Astrocyte of the cerebellum (primary cell): ENCODE measurements at regions not wholly inside any gene's neighbourhood (a gene's known extent, or its start where the extent isn't known, plus 50 kb on each side); places are given as distances from the start of the nearest gene placed in this dataset.

ENCODE experiments used
- DNase-seq: peaks from one replicate; pipeline ENCODE4 v3.0.0-alpha.2; 2011; ENCODE audit warnings: low read depth
- H3K4me3 ChIP-seq: 2 replicates; pipeline ENCODE4 v1.5.1; 2011; ENCODE audit warnings: mild to moderate bottlenecking, low read depth, low read length, moderate library complexity
- CTCF ChIP-seq: IDR thresholded peaks from 2 replicates; pipeline ENCODE4 v1.5.1; 2012; ENCODE audit warnings: low read length, low read depth, moderate library complexity, mild to moderate bottlenecking; ENCODE audit errors: missing control alignments
- in situ Hi-C: cut with HindIII; loops from 2 replicates; pipeline ENCODE4 v1.10.0; 2017; ENCODE audit warnings: low sequenced_read_pairs

DNA sequence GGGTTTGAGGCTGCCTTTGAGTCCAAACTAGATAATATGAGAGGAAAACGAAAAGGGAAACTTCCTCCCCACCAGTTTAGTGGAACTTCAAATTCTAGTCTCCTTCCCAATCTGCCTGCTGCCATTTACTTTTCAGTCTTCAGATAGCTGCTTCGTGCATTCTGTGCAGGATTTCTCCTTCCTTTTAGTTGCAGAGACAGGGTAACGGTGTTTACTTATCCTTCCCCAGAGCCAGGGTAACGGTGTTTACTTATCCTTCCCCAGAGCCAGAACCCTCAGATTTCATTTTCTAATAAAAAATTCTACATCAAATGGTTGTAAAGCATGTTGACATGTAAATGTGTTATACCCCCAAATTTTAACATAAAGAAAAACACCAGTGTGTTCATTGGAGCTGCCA, 282.6 kb downstream of the VPS13C start:
- no peak for TF ChIP-seq CTCF
- in situ Hi-C loops, result no loop called here

DNA sequence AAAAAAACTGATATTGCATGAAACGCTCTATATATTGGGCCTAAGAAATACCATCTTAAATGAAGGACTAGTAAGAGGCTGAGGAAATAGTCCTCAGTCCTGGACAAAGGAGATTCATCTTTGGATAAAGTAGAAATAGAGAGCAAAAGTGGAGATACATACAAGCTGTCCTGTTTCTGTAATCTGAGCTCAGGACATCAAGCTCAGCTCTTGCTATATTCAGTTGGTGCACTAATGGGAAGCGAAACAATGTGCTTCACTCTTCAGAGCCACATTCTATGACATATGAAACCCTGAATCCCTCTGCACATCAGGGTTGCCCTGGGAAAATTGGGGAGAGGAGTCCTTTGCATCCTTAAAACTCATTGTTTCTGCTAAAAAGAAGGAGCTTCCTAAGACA, 290.7 kb downstream of the VPS13C start:
- no peak for TF ChIP-seq CTCF
- in situ Hi-C loops, result no loop called here
- H3K4me3 ChIP-seq, result no peak overlapping the region
- DNase-seq, result no peak

More for the DNA sequence above, 282.6 kb downstream of the VPS13C start:
- no peak for DNase-seq
- H3K4me3 ChIP-seq, result no peak overlapping the region

DNA sequence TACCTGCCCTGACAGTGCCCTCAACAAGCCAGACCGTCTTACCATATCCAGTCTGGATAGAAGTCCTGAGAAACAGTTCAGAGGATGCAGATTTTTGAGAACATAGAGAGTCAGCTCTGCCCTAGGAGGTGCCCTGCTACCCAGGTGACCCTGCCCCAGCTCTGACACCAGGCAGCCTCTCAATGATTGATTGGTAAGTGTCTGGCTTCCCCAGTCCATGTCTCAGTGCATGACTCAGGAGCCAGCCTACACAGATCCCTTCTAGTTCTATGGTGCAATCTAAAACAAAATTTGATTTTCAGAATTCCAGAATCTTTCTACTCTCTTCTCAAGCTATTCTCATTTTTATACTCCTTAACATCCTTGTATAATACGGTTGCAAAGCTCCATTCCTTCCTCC, 292.1 kb downstream of the VPS13C start:
- no peak overlapping the region for H3K4me3 ChIP-seq
- in situ Hi-C loops, result no loop called here
- no peak for DNase-seq
- TF ChIP-seq CTCF, result no peak

DNA sequence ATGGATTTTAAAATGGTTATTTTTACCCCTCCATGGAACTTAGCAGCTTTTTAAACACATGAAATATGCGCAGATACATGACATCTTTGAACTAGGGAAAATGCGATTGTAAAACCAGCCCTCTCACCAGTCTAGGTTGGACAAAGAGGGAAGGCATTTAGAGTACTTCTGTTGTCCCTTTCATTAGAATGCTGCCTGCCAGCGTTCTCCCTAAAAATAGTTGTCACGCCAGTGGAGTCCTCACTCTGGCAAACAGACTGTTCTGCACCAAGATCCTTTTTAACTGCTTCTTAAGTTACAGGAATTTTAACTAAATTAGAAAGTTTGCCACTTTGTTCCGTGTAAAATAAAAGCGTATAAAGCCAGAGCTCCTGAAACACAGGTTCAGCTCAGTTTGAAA, 295.3 kb downstream of the VPS13C start:
- no peak for TF ChIP-seq CTCF
- H3K4me3 ChIP-seq, result no peak overlapping the region
- DNase-seq, result no peak
- in situ Hi-C loops, result no loop called here

- no peak for DNase-seq
- in situ Hi-C loops, result no loop called here
- H3K4me3 ChIP-seq, result no peak overlapping the region
- no peak for TF ChIP-seq CTCF
Observed at GRCh38 chr15:61764141-61764540, 296.1 kb downstream of the VPS13C start.

GRCh38 chr15:61762676-61763075, 297.6 kb downstream of the VPS13C start:
- DNase-seq, result no peak
- no peak for TF ChIP-seq CTCF
- no peak overlapping the region for H3K4me3 ChIP-seq
- in situ Hi-C loops, result no loop called here

DNA sequence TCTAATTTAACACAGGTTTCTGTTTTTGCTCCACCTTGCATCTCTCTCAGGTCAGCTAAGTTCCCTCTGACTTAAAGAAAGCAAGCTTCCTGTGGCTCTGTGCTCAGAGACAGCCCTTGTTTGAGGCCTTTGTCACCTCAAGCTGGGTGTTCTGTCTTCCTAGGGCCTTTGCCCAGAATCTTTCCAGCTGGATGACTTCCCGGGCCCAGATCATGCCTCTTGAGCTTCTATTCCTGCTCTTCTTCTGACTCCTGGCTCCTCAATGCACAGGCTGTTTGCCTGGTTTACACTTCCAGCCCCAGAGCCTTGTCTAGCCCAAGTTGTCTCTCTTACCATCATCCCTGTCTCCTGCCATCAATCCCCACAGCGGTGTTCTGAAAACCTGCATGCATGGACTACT, 300.6 kb downstream of the VPS13C start:
- no peak overlapping the region for H3K4me3 ChIP-seq
- in situ Hi-C loops, result no loop called here
- no peak for TF ChIP-seq CTCF
- no peak for DNase-seq
